ENCODE measurements at regions not wholly inside any gene's neighbourhood (a gene's known extent, or its start where the extent isn't known, plus 50 kb on each side); places are given as distances from the start of the nearest gene placed in this dataset.

DNA sequence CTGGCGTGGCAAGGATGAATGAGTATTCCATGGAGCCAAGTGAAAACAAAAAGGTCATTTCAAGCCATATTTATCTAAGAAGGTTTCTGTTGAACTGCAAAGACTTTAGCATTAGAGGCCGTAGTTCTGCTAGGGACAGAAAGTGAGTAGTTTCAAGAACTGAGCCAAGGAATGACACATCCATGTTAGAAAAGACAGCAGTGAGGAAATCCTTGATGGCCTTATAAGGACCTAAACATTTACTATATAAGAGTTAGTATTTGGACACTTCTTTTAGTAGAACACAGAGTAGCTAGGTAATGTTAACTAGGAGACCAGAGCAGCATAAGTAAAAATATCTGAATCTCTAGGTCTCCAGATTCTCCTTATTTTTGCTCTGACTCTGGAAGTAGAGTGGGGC, 329.8 kb upstream of the SEMA3D start:
- DNase-seq (ENCODE audit: low spot score): no peak
- TF ChIP-seq, protein P1, sequence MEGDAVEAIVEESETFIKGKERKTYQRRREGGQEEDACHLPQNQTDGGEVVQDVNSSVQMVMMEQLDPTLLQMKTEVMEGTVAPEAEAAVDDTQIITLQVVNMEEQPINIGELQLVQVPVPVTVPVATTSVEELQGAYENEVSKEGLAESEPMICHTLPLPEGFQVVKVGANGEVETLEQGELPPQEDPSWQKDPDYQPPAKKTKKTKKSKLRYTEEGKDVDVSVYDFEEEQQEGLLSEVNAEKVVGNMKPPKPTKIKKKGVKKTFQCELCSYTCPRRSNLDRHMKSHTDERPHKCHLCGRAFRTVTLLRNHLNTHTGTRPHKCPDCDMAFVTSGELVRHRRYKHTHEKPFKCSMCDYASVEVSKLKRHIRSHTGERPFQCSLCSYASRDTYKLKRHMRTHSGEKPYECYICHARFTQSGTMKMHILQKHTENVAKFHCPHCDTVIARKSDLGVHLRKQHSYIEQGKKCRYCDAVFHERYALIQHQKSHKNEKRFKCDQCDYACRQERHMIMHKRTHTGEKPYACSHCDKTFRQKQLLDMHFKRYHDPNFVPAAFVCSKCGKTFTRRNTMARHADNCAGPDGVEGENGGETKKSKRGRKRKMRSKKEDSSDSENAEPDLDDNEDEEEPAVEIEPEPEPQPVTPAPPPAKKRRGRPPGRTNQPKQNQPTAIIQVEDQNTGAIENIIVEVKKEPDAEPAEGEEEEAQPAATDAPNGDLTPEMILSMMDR (IDR thresholded peaks at IDR 0.05; ENCODE audit: extremely low read depth, missing control alignments): no peak

DNA sequence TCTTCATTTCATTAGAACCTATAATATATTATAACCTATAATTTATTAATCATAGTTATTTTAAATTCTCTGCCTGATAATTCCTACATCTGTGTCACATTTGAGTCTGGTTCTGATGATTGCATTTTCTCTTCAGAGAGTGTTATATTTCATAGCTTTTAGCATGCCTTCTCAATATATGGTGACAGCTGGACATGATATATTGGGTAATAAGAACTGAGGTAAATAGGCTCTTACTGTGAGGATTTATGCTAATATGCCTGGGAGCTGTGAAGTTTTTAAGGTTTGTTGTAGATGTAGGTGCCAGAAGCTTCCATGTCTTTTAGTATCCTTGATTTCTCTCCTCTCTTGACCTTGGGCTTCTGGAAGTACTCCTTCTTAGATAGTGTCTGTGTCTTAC, 325.9 kb upstream of the SEMA3D start:
- TF ChIP-seq, protein P1 (IDR thresholded peaks at IDR 0.05; ENCODE audit: extremely low read depth, missing control alignments): no peak
- no peak for DNase-seq (ENCODE audit: low spot score)

DNA sequence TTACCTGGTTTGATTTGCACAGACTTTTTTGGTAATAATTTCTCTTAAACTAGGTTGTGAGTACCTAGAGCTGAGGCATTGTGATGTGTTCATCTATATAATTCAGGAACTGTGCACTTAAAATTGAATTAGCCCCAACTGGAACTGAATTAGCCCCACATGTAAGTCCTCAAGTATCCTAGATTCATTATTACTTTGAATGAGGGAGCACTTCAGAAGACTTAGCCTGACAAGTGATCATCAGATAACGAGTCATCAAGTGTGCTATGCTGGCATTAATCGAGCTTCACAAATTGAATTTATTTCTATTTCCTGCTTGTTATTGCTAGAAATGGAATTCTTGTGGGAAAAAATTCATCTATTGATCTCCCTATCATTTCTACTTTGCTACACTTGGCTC, 323.4 kb upstream of the SEMA3D start:
- TF ChIP-seq, protein P1 (IDR thresholded peaks at IDR 0.05; ENCODE audit: extremely low read depth, missing control alignments): no peak
- no peak for DNase-seq (ENCODE audit: low spot score)

DNA sequence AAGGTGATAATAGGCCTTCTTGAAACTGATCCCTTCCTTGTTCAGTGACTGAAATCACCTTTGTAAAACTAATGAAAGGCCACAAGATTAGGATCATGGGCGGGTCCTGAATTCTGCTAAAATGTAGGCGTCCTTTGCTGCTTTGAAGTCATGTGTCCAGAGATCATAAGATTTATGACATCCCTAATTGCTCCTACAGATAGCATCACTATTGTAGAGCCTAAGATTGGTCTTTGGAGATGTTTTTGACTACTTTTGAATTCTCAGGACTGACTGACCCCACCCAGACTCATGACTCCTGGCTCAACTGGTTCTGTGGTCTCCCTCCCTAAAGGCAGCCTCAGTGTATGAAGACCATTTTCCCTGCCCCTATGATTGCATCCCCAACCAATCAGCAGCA, 322.6 kb upstream of the SEMA3D start:
- no peak for DNase-seq (ENCODE audit: low spot score)
- TF ChIP-seq, protein P1 (IDR thresholded peaks at IDR 0.05; ENCODE audit: extremely low read depth, missing control alignments): no peak

DNA sequence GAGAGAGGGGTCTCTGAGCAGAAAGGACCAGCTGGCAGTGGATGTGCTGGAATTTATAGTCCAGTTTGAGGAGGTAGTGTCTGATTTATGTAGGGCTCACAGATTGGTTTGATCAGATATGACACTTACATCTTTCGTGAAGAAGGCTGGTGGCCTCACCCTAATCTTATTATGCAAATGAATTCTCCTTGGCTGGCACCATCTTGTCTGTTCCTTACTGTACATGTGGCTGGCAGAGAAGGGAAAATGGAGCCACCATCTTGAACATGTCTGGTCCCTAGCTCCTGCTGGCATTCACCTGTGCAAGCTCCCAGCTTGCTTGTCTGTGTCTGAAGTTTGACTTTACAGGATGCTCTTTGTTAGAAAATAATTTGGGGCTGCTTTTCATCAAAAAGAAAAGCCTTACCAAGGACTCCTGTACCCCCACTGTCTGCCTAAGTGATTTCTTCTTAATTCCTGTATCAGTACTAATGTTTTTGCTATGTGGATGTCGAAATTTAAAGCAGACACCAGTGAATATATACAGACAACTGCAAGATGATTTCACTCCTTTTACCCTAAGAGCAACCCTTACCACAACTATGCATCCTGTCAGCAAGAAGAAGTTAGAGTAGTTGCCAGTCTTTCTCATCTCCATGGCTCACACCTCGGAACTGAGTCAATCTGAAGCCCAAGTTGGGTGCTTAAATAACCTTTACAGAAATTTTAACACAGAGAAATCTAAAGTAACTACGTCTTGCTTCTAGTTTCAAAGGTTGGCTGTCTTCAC, 322.0 kb upstream of the SEMA3D start:
- TF ChIP-seq, protein P1 (IDR thresholded peaks at IDR 0.05; ENCODE audit: extremely low read depth, missing control alignments): no peak
- no peak for DNase-seq (ENCODE audit: low spot score)

DNA sequence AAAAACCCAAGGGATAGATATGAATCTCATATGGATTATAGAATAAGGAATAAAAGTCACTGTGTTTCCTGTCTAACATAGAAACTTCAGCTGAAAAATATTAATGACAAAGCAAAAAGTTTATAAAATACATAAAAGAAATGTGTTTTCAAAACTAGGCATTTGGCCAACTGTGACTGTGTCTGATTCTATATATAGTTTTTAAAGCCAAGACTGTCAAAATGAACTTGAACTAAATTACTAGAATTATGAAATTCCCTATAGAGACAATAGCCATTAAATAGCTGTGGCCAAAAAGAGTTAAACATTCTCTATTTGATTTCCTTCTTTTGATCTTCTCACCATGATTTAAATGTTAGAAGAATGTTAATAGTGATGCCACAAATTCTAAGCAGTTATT, 311.2 kb upstream of the SEMA3D start:
- TF ChIP-seq, protein P1 (IDR thresholded peaks at IDR 0.05; ENCODE audit: extremely low read depth, missing control alignments): no peak
- no peak for DNase-seq (ENCODE audit: low spot score)

DNA sequence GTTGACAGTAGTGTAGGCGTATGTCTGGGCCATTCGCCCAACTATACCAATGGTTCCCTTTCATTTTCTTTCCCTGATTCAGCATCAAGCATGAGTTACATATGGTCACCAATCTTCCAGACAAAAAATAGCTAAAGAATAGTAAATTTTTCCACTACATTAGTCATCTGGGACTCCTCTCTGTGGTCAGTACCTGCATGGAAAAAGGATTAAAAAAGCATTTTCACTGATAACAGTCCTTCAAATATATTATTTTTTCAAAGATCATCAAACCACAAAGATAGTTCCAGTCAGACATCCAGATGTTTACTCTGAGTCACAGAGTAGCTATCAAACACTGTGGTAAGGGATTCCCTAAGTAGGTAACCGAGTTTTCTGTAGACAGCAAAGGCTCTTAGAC, 302.6 kb upstream of the SEMA3D start:
- TF ChIP-seq, protein P1 (IDR thresholded peaks at IDR 0.05; ENCODE audit: extremely low read depth, missing control alignments): no peak
- no peak for DNase-seq (ENCODE audit: low spot score)
